HUES48 (cell line): ENCODE measurements at regions not wholly inside any gene's neighbourhood (a gene's known extent, or its start where the extent isn't known, plus 50 kb on each side); places are given as distances from the start of the nearest gene placed in this dataset.
"Not testable (repeated sequence)": the region's sequence is repeated elsewhere in the genome, so short reads cannot be mapped to it uniquely, and the experiment has no call there.

Source experiments
- H3K27ac ChIP-seq: one replicate; pipeline ENCODE4 v1.7.0; 2013; ENCODE audit warnings: low read depth, low read length, inconsistent platforms
- H3K27me3 ChIP-seq: 2 replicates; pipeline ENCODE4 v1.6.1; 2013; ENCODE audit warnings: mild to moderate bottlenecking, low read length; ENCODE audit not compliant: control insufficient read depth, insufficient read depth
- H3K36me3 ChIP-seq: 2 replicates; pipeline ENCODE4 v1.6.1; 2013; ENCODE audit warnings: low read length; ENCODE audit not compliant: control insufficient read depth, insufficient read depth
- H3K4me1 ChIP-seq: 2 replicates; pipeline ENCODE4 v1.6.1; 2013; ENCODE audit warnings: mild to moderate bottlenecking, low read length; ENCODE audit not compliant: control insufficient read depth, insufficient read depth
- H3K4me3 ChIP-seq: 2 replicates; pipeline ENCODE4 v1.5.1; 2013; ENCODE audit warnings: mild to moderate bottlenecking, low read depth, low read length
- H3K9ac ChIP-seq: 2 replicates; pipeline ENCODE4 v1.6.1; 2013; ENCODE audit warnings: mild to moderate bottlenecking, low read depth, low read length, moderate library complexity
- H3K9me3 ChIP-seq: 2 replicates; pipeline ENCODE4 v1.6.1; 2013; ENCODE audit warnings: low read length; ENCODE audit not compliant: control insufficient read depth, insufficient read depth

- Histone ChIP-seq H3K36me3 (no peaks in the 10 kb centered on the region), H3K9ac (no peak overlapping the region), H3K4me3 (no peak overlapping the region), H3K4me1 (peaks cover 28% of the 10 kb centered on the region), H3K9me3 (no peaks in the 10 kb centered on the region), H3K27ac (no peak overlapping the region), H3K27me3 (no peaks in the 10 kb centered on the region)
These were observed 132.9 kb downstream of the LIG4 start for GRCh38 chr13:108082481-108082880.

GRCh38 chr13:108077284-108077683 is 138.1 kb downstream of the LIG4 start:
- Histone ChIP-seq H3K4me3 (no peak overlapping the region), H3K36me3 (no peaks in the 10 kb centered on the region), H3K4me1 (peaks cover 9% of the 10 kb centered on the region; the same call in 1 of the 2 replicates), H3K9me3 (peaks cover 15% of the 10 kb centered on the region), H3K27ac (no peak overlapping the region), H3K9ac (no peak overlapping the region), H3K27me3 (no peaks in the 10 kb centered on the region)

- not testable (repeated sequence) for H3K9ac ChIP-seq, H3K27me3 ChIP-seq, H3K4me3 ChIP-seq, H3K27ac ChIP-seq, H3K4me1 ChIP-seq, H3K36me3 ChIP-seq
- H3K9me3 ChIP-seq: peaks cover 17% of the 10 kb centered on the region
These were observed 140.9 kb downstream of the LIG4 start for GRCh38 chr13:108074429-108074828.

- H3K4me3 ChIP-seq: no peak overlapping the region
- peaks cover 22% of the 10 kb centered on the region for H3K9me3 ChIP-seq
- H3K36me3 ChIP-seq: no peaks in the 10 kb centered on the region
- no peak overlapping the region for H3K27ac ChIP-seq
- H3K9ac ChIP-seq: no peak overlapping the region
- H3K4me1 ChIP-seq: no peaks in the 10 kb centered on the region
- H3K27me3 ChIP-seq: no peaks in the 10 kb centered on the region
These were observed 144.4 kb downstream of the LIG4 start for GRCh38 chr13:108070925-108071324.

GRCh38 chr13:108070491-108070890 is 144.8 kb downstream of the LIG4 start:
- Histone ChIP-seq H3K36me3 (no peaks in the 10 kb centered on the region), H3K9me3 (peaks cover 21% of the 10 kb centered on the region)

GRCh38 chr13:108069521-108070210 is 145.7 kb downstream of the LIG4 start:
- peaks cover 20% of the 10 kb centered on the region for H3K9me3 ChIP-seq
- no peaks in the 10 kb centered on the region for H3K27me3 ChIP-seq
- no peaks in the 10 kb centered on the region for H3K4me1 ChIP-seq
- H3K9ac ChIP-seq: no peak overlapping the region
- H3K27ac ChIP-seq: no peak overlapping the region
- no peak overlapping the region for H3K4me3 ChIP-seq
- H3K36me3 ChIP-seq: no peaks in the 10 kb centered on the region

More at GRCh38 chr13:108070491-108070890, 144.8 kb downstream of the LIG4 start:
- Histone ChIP-seq H3K4me1 (no peaks in the 10 kb centered on the region), H3K27ac (no peak overlapping the region), H3K4me3 (no peak overlapping the region), H3K9ac (no peak overlapping the region), H3K27me3 (no peaks in the 10 kb centered on the region)

- H3K36me3 ChIP-seq, H3K27ac ChIP-seq, H3K9ac ChIP-seq, H3K4me1 ChIP-seq, H3K4me3 ChIP-seq, H3K27me3 ChIP-seq: not testable (repeated sequence)
- peaks cover 28% of the 10 kb centered on the region for H3K9me3 ChIP-seq
These were observed 151.0 kb downstream of the LIG4 start for GRCh38 chr13:108064372-108064771.

GRCh38 chr13:108060111-108060510 is 155.2 kb downstream of the LIG4 start:
- Histone ChIP-seq H3K4me3 (no peak overlapping the region), H3K4me1 (peaks cover 9% of the 10 kb centered on the region), H3K9me3 (peaks cover 12% of the 10 kb centered on the region; the same call in 1 of the 2 replicates), H3K9ac (no peak overlapping the region), H3K36me3 (no peaks in the 10 kb centered on the region), H3K27me3 (no peaks in the 10 kb centered on the region), H3K27ac (no peak overlapping the region)

GRCh38 chr13:108056278-108056677 is 159.1 kb downstream of the LIG4 start:
- Histone ChIP-seq H3K4me3 (no peak overlapping the region), H3K9ac (no peak overlapping the region), H3K9me3 (no peaks in the 10 kb centered on the region), H3K27me3 (no peaks in the 10 kb centered on the region), H3K4me1 (peaks cover 9% of the 10 kb centered on the region), H3K27ac (no peak overlapping the region), H3K36me3 (no peaks in the 10 kb centered on the region)

- H3K27me3 ChIP-seq: no peaks in the 10 kb centered on the region
- no peaks in the 10 kb centered on the region for H3K9me3 ChIP-seq
- no peak overlapping the region for H3K4me3 ChIP-seq
- H3K4me1 ChIP-seq: no peaks in the 10 kb centered on the region
- no peak overlapping the region for H3K9ac ChIP-seq
- no peaks in the 10 kb centered on the region for H3K36me3 ChIP-seq
- H3K27ac ChIP-seq: no peak overlapping the region
These were observed 166.1 kb downstream of the LIG4 start for GRCh38 chr13:108049211-108049610.

GRCh38 chr13:108044954-108045353 is 170.4 kb downstream of the LIG4 start:
- no peaks in the 10 kb centered on the region for H3K9me3 ChIP-seq
- no peak overlapping the region for H3K27ac ChIP-seq
- H3K36me3 ChIP-seq: no peaks in the 10 kb centered on the region
- no peaks in the 10 kb centered on the region for H3K4me1 ChIP-seq
- H3K4me3 ChIP-seq: no peak overlapping the region
- H3K9ac ChIP-seq: no peak overlapping the region
- no peaks in the 10 kb centered on the region for H3K27me3 ChIP-seq
